H1 (cell line): ENCODE measurements at regions not wholly inside any gene's neighbourhood (a gene's known extent, or its start where the extent isn't known, plus 50 kb on each side); places are given as distances from the start of the nearest gene placed in this dataset.

Experiments
- ATF3 ChIP-seq: IDR thresholded peaks from 2 replicates; pipeline ENCODE4 v1.6.1; 2011; ENCODE audit warnings: low read depth, mild to moderate bottlenecking, low read length; ENCODE audit not compliant: insufficient read depth
- BCL11A ChIP-seq, 2 experiments: IDR thresholded peaks; one replicate each; pipeline ENCODE4 v1.6.1; 2011; ENCODE audit warnings: low read depth in 2 of 2, low read length in 2 of 2, mild to moderate bottlenecking in 2 of 2
- CTCF ChIP-seq, 3 experiments: IDR thresholded peaks; 1 replicate in 2 of 3; 2 replicates in 1 of 3; pipeline versions ENCODE4 v1.5.1 to v1.6.1; 2011; ENCODE audit warnings: low read length in 3 of 3, mild to moderate bottlenecking in 3 of 3, inconsistent platforms in 2 of 3, low read depth in 1 of 3, moderate library complexity in 1 of 3; ENCODE audit not compliant: insufficient read depth in 1 of 3; ENCODE audit errors: control extremely low read depth in 1 of 3
- EZH2 ChIP-seq: fragments of 200-600 bp; sonication (generic); IDR thresholded peaks from 2 replicates; pipeline ENCODE4 v1.7.1; 2012; ENCODE audit warnings: low read depth, mild to moderate bottlenecking, moderate library complexity, low read length, inconsistent platforms; ENCODE audit not compliant: severe bottlenecking
- MAX ChIP-seq: IDR thresholded peaks from 2 replicates; pipeline ENCODE4 v1.6.1; 2012; ENCODE audit warnings: inconsistent platforms
- POLR2A ChIP-seq, 2 experiments: IDR thresholded peaks; 1 replicate in 1 of 2; 2 replicates in 1 of 2; pipeline ENCODE4 v1.6.1; 2011; ENCODE audit warnings: low read depth in 2 of 2, low read length in 2 of 2, mild to moderate bottlenecking in 2 of 2; ENCODE audit errors: control extremely low read depth in 1 of 2
- POLR2AphosphoS5 ChIP-seq: IDR thresholded peaks from 2 replicates; pipeline ENCODE4 v1.6.1; 2011; ENCODE audit warnings: low read depth, low read length
- RXRA ChIP-seq: IDR thresholded peaks from 2 replicates; pipeline ENCODE4 v1.6.1; 2011; ENCODE audit warnings: low read depth, mild to moderate bottlenecking, low read length, moderate library complexity; ENCODE audit not compliant: insufficient read depth
- SIN3A ChIP-seq, 2 experiments: IDR thresholded peaks in 1 of 2; conservative IDR thresholded peaks in 1 of 2; 2 replicates each; pipeline ENCODE4 v1.6.1; 2011 to 2012; ENCODE audit warnings: low read length in 2 of 2, improper control_type of control experiment in 1 of 2, low read depth in 1 of 2, mild to moderate bottlenecking in 1 of 2
- SRF ChIP-seq: IDR thresholded peaks from 2 replicates; pipeline ENCODE4 v1.6.1; 2011; ENCODE audit warnings: mild to moderate bottlenecking, low read depth, low read length, moderate library complexity
- TAF1 ChIP-seq: IDR thresholded peaks from 2 replicates; pipeline ENCODE4 v1.6.1; 2011; ENCODE audit warnings: mild to moderate bottlenecking, low read depth, low read length

GRCh38 chr13:62324842-62325241, 909.2 kb upstream of the PCDH20 start:
- TF ChIP-seq CTCF (IDR thresholded peaks at IDR 0.05; ENCODE audit: control extremely low read depth in 1 of 3, insufficient read depth in 1 of 3, low read depth in 1 of 3, low read length in 3 of 3) = no peak
- TF ChIP-seq POLR2A (IDR thresholded peaks at IDR 0.05; ENCODE audit: control extremely low read depth in 1 of 2, low read depth in 2 of 2, low read length in 2 of 2) = no peak
- no peak for TF ChIP-seq TAF1
- no peak for TF ChIP-seq BCL11A (IDR thresholded peaks at IDR 0.05; ENCODE audit: low read depth in 2 of 2, low read length in 2 of 2)
- TF ChIP-seq SRF = no peak
- no peak for TF ChIP-seq MAX
- TF ChIP-seq EZH2 = no peak
- TF ChIP-seq POLR2AphosphoS5 = no peak
- TF ChIP-seq SIN3A (conservative IDR thresholded peaks at IDR 0.05 in 1 of 2, IDR thresholded peaks at IDR 0.05 in 1 of 2; ENCODE audit: low read depth in 1 of 2, low read length in 2 of 2) = no peak
- no peak for TF ChIP-seq ATF3
- no peak for TF ChIP-seq RXRA
